PC-9 (cell line): ENCODE measurements at regions not wholly inside any gene's neighbourhood (a gene's known extent, or its start where the extent isn't known, plus 50 kb on each side); places are given as distances from the start of the nearest gene placed in this dataset.

Experiments
- BruUV-seq: library from RNA; stranded (reverse); fragments of 400-500 nt; replicated peaks from 2 replicates; lab custom pipeline; 2021; lab: Mats Ljungman, UMichigan
- CTCF ChIA-PET: fragments of 300-600 bp; sonication (Branson Sonifier 250); formaldehyde crosslinking; loops from one replicate; lab custom pipeline; 2022; ENCODE audit warnings: antibody characterized with exemption; lab: Charles Lee
- POLR2A ChIA-PET: fragments of 300-600 bp; sonication (Branson Sonifier 250); formaldehyde crosslinking; loops from one replicate; lab custom pipeline; 2022; ENCODE audit warnings: antibody characterized with exemption; ENCODE audit not compliant: unreplicated experiment; lab: Charles Lee
- DNase-seq, 2 experiments: peaks; one replicate each; pipeline versions ENCODE4 v3.0.0 to v3.0.0-alpha.2; 2015 to 2022; ENCODE audit warnings: mixed read lengths in 1 of 2
- H2AFZ ChIP-seq: fragments of 200-600 bp; sonication (generic); 2 replicates; pipeline ENCODE4 v1.8.1; 2017; ENCODE audit warnings: antibody characterized with exemption
- H3F3A ChIP-seq: fragments of 200-600 bp; sonication (generic); 2 replicates; pipeline ENCODE4 v1.8.1; 2017; ENCODE audit warnings: antibody characterized with exemption, mild to moderate bottlenecking, low read depth; ENCODE audit not compliant: insufficient read depth
- H3K27ac ChIP-seq: fragments of 200-600 bp; sonication (generic); 2 replicates; pipeline ENCODE4 v1.6.1; 2016; ENCODE audit warnings: mixed run types
- H3K27me3 ChIP-seq: fragments of 200-600 bp; sonication (generic); 2 replicates; pipeline ENCODE4 v1.6.1; 2016; ENCODE audit warnings: low read depth, mixed run types; ENCODE audit not compliant: insufficient read depth
- H3K36me3 ChIP-seq: fragments of 200-600 bp; sonication (generic); 2 replicates; pipeline ENCODE4 v1.6.1; 2016; ENCODE audit warnings: low read depth, mixed run types
- H3K4me1 ChIP-seq: fragments of 200-600 bp; sonication (generic); replicated peaks from 2 replicates; pipeline ENCODE4 v1.6.1; 2016; ENCODE audit warnings: mixed run types; ENCODE audit not compliant: insufficient read depth
- H3K4me2 ChIP-seq: fragments of 200-600 bp; sonication (generic); 2 replicates; pipeline ENCODE4 v1.6.1; 2017; ENCODE audit warnings: mixed run types
- H3K4me3 ChIP-seq: fragments of 200-600 bp; sonication (generic); 2 replicates; pipeline ENCODE4 v1.6.1; 2016; ENCODE audit warnings: mixed run types
- H3K79me2 ChIP-seq: fragments of 200-600 bp; sonication (generic); 2 replicates; pipeline ENCODE4 v1.6.1; 2017; ENCODE audit warnings: low read depth, mixed run types
- H3K9me2 ChIP-seq: fragments of 200-600 bp; sonication (generic); 2 replicates; pipeline ENCODE4 v1.8.1; 2017; ENCODE audit warnings: mild to moderate bottlenecking; ENCODE audit not compliant: insufficient read depth
- H3K9me3 ChIP-seq: fragments of 200-600 bp; sonication (generic); 2 replicates; pipeline ENCODE4 v1.8.1; 2016; ENCODE audit warnings: low read depth; ENCODE audit not compliant: insufficient read depth
- H4K20me1 ChIP-seq: fragments of 200-600 bp; sonication (generic); 2 replicates; pipeline ENCODE4 v1.8.1; 2017; ENCODE audit not compliant: insufficient read depth
- CTCF ChIP-seq: fragments of 200-600 bp; sonication (generic); conservative IDR thresholded peaks from 2 replicates; pipeline ENCODE4 v1.6.1; 2017; ENCODE audit warnings: mixed run types, antibody characterized with exemption, mild to moderate bottlenecking, moderate library complexity
- EZH2 ChIP-seq: fragments of 200-600 bp; sonication (generic); IDR thresholded peaks from 2 replicates; pipeline ENCODE4 v1.8.0; 2017; ENCODE audit warnings: antibody characterized with exemption, low read depth
- intact Hi-C: fragments of 100-400 bp; cut with micrococcal nuclease; formaldehyde crosslinking; loops from one replicate; pipeline ENCODE4 v1.10.0; 2022; ENCODE audit not compliant: unreplicated experiment

- Histone ChIP-seq H3K9me2 (no peaks in the 10 kb centered on the region), H3K9me3 (no peaks in the 10 kb centered on the region), H3K4me1 (no peaks in the 10 kb centered on the region), H3K4me3 (no peak overlapping the region), H4K20me1 (no peaks in the 10 kb centered on the region), H3K36me3 (no peaks in the 10 kb centered on the region), H3K4me2 (no peak overlapping the region), H3K27ac (no peak overlapping the region), H3F3A (no peaks in the 10 kb centered on the region), H3K79me2 (no peaks in the 10 kb centered on the region), H3K27me3 (no peaks in the 10 kb centered on the region), H2AFZ (no peak overlapping the region)
- intact Hi-C loops: no loop called here
- TF ChIP-seq CTCF (no peak), EZH2 (no peak)
- BruUV-seq: no TSS peak
- no peak for DNase-seq
- ChIA-PET CTCF (no interaction called here), POLR2A (no interaction called here)
Observed at GRCh38 chr2:116645155-116645554, 1169.3 kb upstream of the DDX18 start.

GRCh38 chr2:116668691-116669090, 1145.8 kb upstream of the DDX18 start:
- ChIA-PET CTCF (no interaction called here), POLR2A (no interaction called here)
- H3K27me3 ChIP-seq: no peaks in the 10 kb centered on the region
- no peak for DNase-seq
- no peaks in the 10 kb centered on the region for H3F3A ChIP-seq
- H3K27ac ChIP-seq: no peak overlapping the region
- TF ChIP-seq EZH2 (no peak), CTCF (no peak)
- BruUV-seq: no TSS peak
- no peaks in the 10 kb centered on the region for H3K9me2 ChIP-seq
- no peak overlapping the region for H2AFZ ChIP-seq
- no peaks in the 10 kb centered on the region for H4K20me1 ChIP-seq
- H3K9me3 ChIP-seq: no peaks in the 10 kb centered on the region
- intact Hi-C loops: no loop called here
- no peaks in the 10 kb centered on the region for H3K36me3 ChIP-seq
- no peak overlapping the region for H3K4me2 ChIP-seq
- H3K4me3 ChIP-seq: no peak overlapping the region
- H3K4me1 ChIP-seq: no peaks in the 10 kb centered on the region
- H3K79me2 ChIP-seq: no peaks in the 10 kb centered on the region

- no TSS peak for BruUV-seq
- CTCF ChIA-PET: no interaction called here
- H3K4me2 ChIP-seq: no peak overlapping the region
Observed at GRCh38 chr2:116669782-116670181, 1144.7 kb upstream of the DDX18 start.

More at GRCh38 chr2:116669782-116670181, 1144.7 kb upstream of the DDX18 start:
- Histone ChIP-seq H4K20me1 (no peaks in the 10 kb centered on the region), H3K9me2 (no peaks in the 10 kb centered on the region), H3K36me3 (no peaks in the 10 kb centered on the region), H3K4me3 (no peak overlapping the region), H3K27me3 (no peaks in the 10 kb centered on the region), H3K27ac (no peak overlapping the region), H2AFZ (no peak overlapping the region), H3K9me3 (no peaks in the 10 kb centered on the region), H3F3A (no peaks in the 10 kb centered on the region), H3K4me1 (no peaks in the 10 kb centered on the region), H3K79me2 (no peaks in the 10 kb centered on the region)
- intact Hi-C loops: no loop called here
- no peak for TF ChIP-seq EZH2
- no peak for TF ChIP-seq CTCF
- POLR2A ChIA-PET: no interaction called here
- no peak for DNase-seq
